ENCODE measurements at regions not wholly inside any gene's neighbourhood (a gene's known extent, or its start where the extent isn't known, plus 50 kb on each side); places are given as distances from the start of the nearest gene placed in this dataset.

DNA sequence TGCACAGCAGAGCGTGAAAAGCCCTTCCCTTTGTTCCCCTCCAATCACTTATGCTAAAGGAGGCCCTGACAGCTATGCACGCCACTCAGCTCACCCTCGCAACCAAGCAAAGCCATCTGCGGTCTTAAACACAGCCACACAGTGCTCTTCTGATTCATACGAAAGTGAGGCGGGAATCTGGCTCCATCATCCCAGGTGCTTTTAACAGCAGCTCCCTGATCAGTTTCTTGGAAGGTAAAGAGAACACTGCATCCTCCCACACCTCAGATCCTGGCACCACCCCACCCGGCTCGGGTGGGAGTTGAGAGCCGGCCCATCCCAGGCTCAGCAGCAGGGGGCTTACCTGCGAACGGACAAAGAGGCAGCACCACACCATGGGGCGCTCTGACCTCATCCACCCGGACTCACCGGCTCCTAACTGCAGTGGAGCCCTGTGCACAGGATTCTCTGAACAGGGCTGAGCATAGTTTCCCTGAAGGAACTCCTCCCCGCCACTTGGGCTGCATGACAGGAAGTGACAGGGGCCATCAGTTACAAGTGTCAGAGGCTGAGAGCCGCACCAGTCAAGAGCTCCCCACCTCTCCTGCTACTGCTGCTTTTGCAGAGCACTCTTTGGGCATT is 114.3 kb upstream of the ARHGEF3 start:
- TF ChIP-seq POLR2AphosphoS5 (IDR thresholded peaks at IDR 0.05) (no peak), POLR2A (IDR thresholded peaks at IDR 0.05) (no peak), EP300 (IDR thresholded peaks at IDR 0.05) (no peak)
- TF ChIP-seq, protein P1, sequence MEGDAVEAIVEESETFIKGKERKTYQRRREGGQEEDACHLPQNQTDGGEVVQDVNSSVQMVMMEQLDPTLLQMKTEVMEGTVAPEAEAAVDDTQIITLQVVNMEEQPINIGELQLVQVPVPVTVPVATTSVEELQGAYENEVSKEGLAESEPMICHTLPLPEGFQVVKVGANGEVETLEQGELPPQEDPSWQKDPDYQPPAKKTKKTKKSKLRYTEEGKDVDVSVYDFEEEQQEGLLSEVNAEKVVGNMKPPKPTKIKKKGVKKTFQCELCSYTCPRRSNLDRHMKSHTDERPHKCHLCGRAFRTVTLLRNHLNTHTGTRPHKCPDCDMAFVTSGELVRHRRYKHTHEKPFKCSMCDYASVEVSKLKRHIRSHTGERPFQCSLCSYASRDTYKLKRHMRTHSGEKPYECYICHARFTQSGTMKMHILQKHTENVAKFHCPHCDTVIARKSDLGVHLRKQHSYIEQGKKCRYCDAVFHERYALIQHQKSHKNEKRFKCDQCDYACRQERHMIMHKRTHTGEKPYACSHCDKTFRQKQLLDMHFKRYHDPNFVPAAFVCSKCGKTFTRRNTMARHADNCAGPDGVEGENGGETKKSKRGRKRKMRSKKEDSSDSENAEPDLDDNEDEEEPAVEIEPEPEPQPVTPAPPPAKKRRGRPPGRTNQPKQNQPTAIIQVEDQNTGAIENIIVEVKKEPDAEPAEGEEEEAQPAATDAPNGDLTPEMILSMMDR (IDR thresholded peaks at IDR 0.05): no peak

Data from suprapubic skin (tissue), 4 donors.